Medulla oblongata (tissue), 1 donor: ENCODE measurements at regions not wholly inside any gene's neighbourhood (a gene's known extent, or its start where the extent isn't known, plus 50 kb on each side); places are given as distances from the start of the nearest gene placed in this dataset.

Source experiments
- DNase-seq: peaks from one replicate; pipeline ENCODE4 v3.0.0-alpha.2; 2015; ENCODE audit errors: extremely low spot score

GRCh38 chr5:57804007-57804444, 321.4 kb upstream of the ACTBL2 start:
- no peak for DNase-seq

- no peak for DNase-seq
These were observed 319.5 kb upstream of the ACTBL2 start for GRCh38 chr5:57802131-57802530.

- no peak for DNase-seq
These were observed 312.6 kb upstream of the ACTBL2 start for GRCh38 chr5:57795203-57795602.

GRCh38 chr5:57791875-57792274, 309.3 kb upstream of the ACTBL2 start:
- DNase-seq, result no peak

GRCh38 chr5:57785946-57786345, 303.3 kb upstream of the ACTBL2 start:
- no peak for DNase-seq

- DNase-seq, result no peak
These were observed 301.5 kb upstream of the ACTBL2 start for GRCh38 chr5:57784121-57784520.

- no peak for DNase-seq
These were observed 301.1 kb upstream of the ACTBL2 start for GRCh38 chr5:57783693-57784092.

- DNase-seq, result no peak
These were observed 298.3 kb upstream of the ACTBL2 start for GRCh38 chr5:57780961-57781325.

- DNase-seq, result no peak
These were observed 297.8 kb upstream of the ACTBL2 start for GRCh38 chr5:57780306-57780960.

- peak; percentile 85 for DNase-seq
These were observed 297.0 kb upstream of the ACTBL2 start for GRCh38 chr5:57779383-57780223.

GRCh38 chr5:57778501-57779091, 296.0 kb upstream of the ACTBL2 start:
- DNase-seq, result no peak

GRCh38 chr5:57777174-57777581, 294.6 kb upstream of the ACTBL2 start:
- no peak for DNase-seq

GRCh38 chr5:57776035-57776434, 293.4 kb upstream of the ACTBL2 start:
- DNase-seq, result no peak

- DNase-seq, result no peak
These were observed 291.8 kb upstream of the ACTBL2 start for GRCh38 chr5:57774439-57774838.

GRCh38 chr5:57772512-57772911, 289.9 kb upstream of the ACTBL2 start:
- no peak for DNase-seq

GRCh38 chr5:57770039-57770438, 287.4 kb upstream of the ACTBL2 start:
- no peak for DNase-seq

GRCh38 chr5:57768745-57769144, 286.1 kb upstream of the ACTBL2 start:
- no peak for DNase-seq

- DNase-seq, result no peak
These were observed 282.0 kb upstream of the ACTBL2 start for GRCh38 chr5:57764479-57765089.

GRCh38 chr5:57761513-57761912, 278.9 kb upstream of the ACTBL2 start:
- no peak for DNase-seq

GRCh38 chr5:57754616-57755015, 272.0 kb upstream of the ACTBL2 start:
- DNase-seq, result no peak

- DNase-seq, result no peak
These were observed 270.8 kb upstream of the ACTBL2 start for GRCh38 chr5:57753446-57753845.

- DNase-seq, result no peak
These were observed 269.1 kb upstream of the ACTBL2 start for GRCh38 chr5:57751710-57752109.
